ENCODE measurements at regions not wholly inside any gene's neighbourhood (a gene's known extent, or its start where the extent isn't known, plus 50 kb on each side); places are given as distances from the start of the nearest gene placed in this dataset.
A peak's percentile ranks its signal among the peaks of the same experiment; 100 is the strongest.

DNA sequence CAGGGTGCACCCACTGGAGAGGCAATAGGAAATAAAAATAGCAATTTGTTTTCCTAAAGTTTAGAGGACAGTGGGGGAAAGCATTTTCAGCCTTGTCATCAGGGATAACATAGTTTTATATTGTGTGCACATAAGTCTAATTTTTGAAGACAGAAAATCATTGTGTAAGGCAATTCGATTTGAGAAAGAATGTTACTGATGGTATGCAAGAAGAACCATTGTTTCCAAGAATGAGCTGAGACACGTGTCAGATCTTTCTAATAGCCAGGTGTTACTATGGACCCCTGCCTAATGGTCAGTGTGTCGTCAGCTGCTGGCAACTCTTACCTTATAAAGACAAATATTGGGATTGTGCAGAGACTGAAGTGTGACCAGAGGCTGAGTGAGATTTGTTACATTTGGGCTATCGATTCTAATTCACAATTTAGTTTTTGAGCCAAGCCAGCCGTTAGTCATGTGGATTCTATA is 67.1 kb upstream of the PPP2R2B start:
- 64% methylated on average over 5 of the region's 5 CpGs for WGBS (ENCODE audit: low lambda C conversion rate, missing lambda C conversion rate)
- H3K27ac ChIP-seq = no peak overlapping the region
- DNase-seq (ENCODE audit: low spot score) = no peak

GRCh38 chr5:146947181-146947941 is 68.8 kb upstream of the PPP2R2B start:
- Histone ChIP-seq H3K4me1 (ENCODE audit: insufficient read depth) (no peaks in the 10 kb centered on the region), H3K9me2 (replicated peaks; ENCODE audit: insufficient read depth) (no peaks in the 10 kb centered on the region), H3K79me2 (no peaks in the 10 kb centered on the region), H4K20me1 (ENCODE audit: insufficient read depth, poor library complexity, severe bottlenecking) (no peaks in the 10 kb centered on the region), H3K4me3 (no peak overlapping the region), H3K36me3 (replicated peaks; ENCODE audit: insufficient read depth, low read depth) (no peaks in the 10 kb centered on the region), H3K9me3 (ENCODE audit: low read depth) (no peaks in the 10 kb centered on the region), H3K4me2 (no peak overlapping the region), H2AFZ (no peak overlapping the region), H3K27me3 (no peaks in the 10 kb centered on the region), H3K27ac (no peak overlapping the region)
- TF ChIP-seq, protein P1, sequence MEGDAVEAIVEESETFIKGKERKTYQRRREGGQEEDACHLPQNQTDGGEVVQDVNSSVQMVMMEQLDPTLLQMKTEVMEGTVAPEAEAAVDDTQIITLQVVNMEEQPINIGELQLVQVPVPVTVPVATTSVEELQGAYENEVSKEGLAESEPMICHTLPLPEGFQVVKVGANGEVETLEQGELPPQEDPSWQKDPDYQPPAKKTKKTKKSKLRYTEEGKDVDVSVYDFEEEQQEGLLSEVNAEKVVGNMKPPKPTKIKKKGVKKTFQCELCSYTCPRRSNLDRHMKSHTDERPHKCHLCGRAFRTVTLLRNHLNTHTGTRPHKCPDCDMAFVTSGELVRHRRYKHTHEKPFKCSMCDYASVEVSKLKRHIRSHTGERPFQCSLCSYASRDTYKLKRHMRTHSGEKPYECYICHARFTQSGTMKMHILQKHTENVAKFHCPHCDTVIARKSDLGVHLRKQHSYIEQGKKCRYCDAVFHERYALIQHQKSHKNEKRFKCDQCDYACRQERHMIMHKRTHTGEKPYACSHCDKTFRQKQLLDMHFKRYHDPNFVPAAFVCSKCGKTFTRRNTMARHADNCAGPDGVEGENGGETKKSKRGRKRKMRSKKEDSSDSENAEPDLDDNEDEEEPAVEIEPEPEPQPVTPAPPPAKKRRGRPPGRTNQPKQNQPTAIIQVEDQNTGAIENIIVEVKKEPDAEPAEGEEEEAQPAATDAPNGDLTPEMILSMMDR (IDR thresholded peaks at IDR 0.05; ENCODE audit: poor library complexity) = peak; percentile 46
- no peak for TF ChIP-seq EZH2phosphoT487 (IDR thresholded peaks at IDR 0.05; ENCODE audit: low read depth, severe bottlenecking, unreplicated experiment)
- TF ChIP-seq EZH2 (IDR thresholded peaks at IDR 0.05; ENCODE audit: borderline replicate concordance) = no peak
- WGBS (ENCODE audit: low lambda C conversion rate, missing lambda C conversion rate) = 81% methylated on average over 7 of the region's 7 CpGs
- DNase-seq (ENCODE audit: low spot score) = peak; percentile 37

More for the DNA sequence above, 67.1 kb upstream of the PPP2R2B start:
- H3K4me2 ChIP-seq = no peak overlapping the region
- no peak overlapping the region for H2AFZ ChIP-seq
- TF ChIP-seq EZH2phosphoT487 (IDR thresholded peaks at IDR 0.05; ENCODE audit: low read depth, severe bottlenecking, unreplicated experiment) (no peak), EZH2 (IDR thresholded peaks at IDR 0.05; ENCODE audit: borderline replicate concordance) (no peak)
- TF ChIP-seq, protein P1 (IDR thresholded peaks at IDR 0.05; ENCODE audit: poor library complexity) = no peak
- no peaks in the 10 kb centered on the region for H3K36me3 ChIP-seq (replicated peaks; ENCODE audit: insufficient read depth, low read depth)
- H3K4me1 ChIP-seq (ENCODE audit: insufficient read depth) = no peaks in the 10 kb centered on the region
- no peaks in the 10 kb centered on the region for H3K27me3 ChIP-seq
- no peaks in the 10 kb centered on the region for H3K9me2 ChIP-seq (replicated peaks; ENCODE audit: insufficient read depth)
- H3K79me2 ChIP-seq = no peaks in the 10 kb centered on the region
- no peak overlapping the region for H3K4me3 ChIP-seq
- no peaks in the 10 kb centered on the region for H3K9me3 ChIP-seq (ENCODE audit: low read depth)
- H4K20me1 ChIP-seq (ENCODE audit: insufficient read depth, poor library complexity, severe bottlenecking) = no peaks in the 10 kb centered on the region

DNA sequence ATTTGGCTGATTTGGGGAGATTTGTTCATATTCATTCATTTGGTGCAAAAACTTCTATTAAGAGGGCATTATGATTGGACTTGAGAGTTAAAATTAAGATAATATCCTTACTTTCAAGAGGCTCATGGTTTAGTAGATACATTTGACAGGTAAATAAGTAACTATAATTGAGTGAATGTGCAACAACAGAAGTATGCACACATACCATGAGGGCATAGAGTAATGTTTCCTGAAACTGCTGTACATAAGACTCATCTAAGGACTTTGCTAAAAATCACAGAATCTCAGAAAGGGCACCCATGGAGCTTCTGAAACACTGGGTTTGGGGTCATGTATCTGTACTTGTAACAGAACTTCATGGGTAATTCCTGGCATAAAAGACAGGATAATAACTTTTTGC is 70.1 kb upstream of the PPP2R2B start:
- Histone ChIP-seq H2AFZ (no peak overlapping the region), H3K36me3 (replicated peaks; ENCODE audit: insufficient read depth, low read depth) (no peaks in the 10 kb centered on the region), H3K4me2 (no peak overlapping the region), H3K4me1 (ENCODE audit: insufficient read depth) (no peaks in the 10 kb centered on the region), H3K27ac (no peak overlapping the region), H4K20me1 (ENCODE audit: insufficient read depth, poor library complexity, severe bottlenecking) (no peaks in the 10 kb centered on the region), H3K9me3 (ENCODE audit: low read depth) (no peaks in the 10 kb centered on the region), H3K27me3 (no peaks in the 10 kb centered on the region), H3K9me2 (replicated peaks; ENCODE audit: insufficient read depth) (no peaks in the 10 kb centered on the region), H3K79me2 (no peaks in the 10 kb centered on the region), H3K4me3 (no peak overlapping the region)
- no peak for DNase-seq (ENCODE audit: low spot score)
- TF ChIP-seq EZH2 (IDR thresholded peaks at IDR 0.05; ENCODE audit: borderline replicate concordance) (no peak), EZH2phosphoT487 (IDR thresholded peaks at IDR 0.05; ENCODE audit: low read depth, severe bottlenecking, unreplicated experiment) (no peak)
- TF ChIP-seq, protein P1 (IDR thresholded peaks at IDR 0.05; ENCODE audit: poor library complexity) = no peak
